ENCODE measurements at regions not wholly inside any gene's neighbourhood (a gene's known extent, or its start where the extent isn't known, plus 50 kb on each side); places are given as distances from the start of the nearest gene placed in this dataset.

- TF ChIP-seq, protein P1, sequence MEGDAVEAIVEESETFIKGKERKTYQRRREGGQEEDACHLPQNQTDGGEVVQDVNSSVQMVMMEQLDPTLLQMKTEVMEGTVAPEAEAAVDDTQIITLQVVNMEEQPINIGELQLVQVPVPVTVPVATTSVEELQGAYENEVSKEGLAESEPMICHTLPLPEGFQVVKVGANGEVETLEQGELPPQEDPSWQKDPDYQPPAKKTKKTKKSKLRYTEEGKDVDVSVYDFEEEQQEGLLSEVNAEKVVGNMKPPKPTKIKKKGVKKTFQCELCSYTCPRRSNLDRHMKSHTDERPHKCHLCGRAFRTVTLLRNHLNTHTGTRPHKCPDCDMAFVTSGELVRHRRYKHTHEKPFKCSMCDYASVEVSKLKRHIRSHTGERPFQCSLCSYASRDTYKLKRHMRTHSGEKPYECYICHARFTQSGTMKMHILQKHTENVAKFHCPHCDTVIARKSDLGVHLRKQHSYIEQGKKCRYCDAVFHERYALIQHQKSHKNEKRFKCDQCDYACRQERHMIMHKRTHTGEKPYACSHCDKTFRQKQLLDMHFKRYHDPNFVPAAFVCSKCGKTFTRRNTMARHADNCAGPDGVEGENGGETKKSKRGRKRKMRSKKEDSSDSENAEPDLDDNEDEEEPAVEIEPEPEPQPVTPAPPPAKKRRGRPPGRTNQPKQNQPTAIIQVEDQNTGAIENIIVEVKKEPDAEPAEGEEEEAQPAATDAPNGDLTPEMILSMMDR (IDR thresholded peaks at IDR 0.05; ENCODE audit: control extremely low read depth in 1 of 3, insufficient read depth in 1 of 3, low read depth in 1 of 3, low read length in 3 of 3), result no peak
- TF ChIP-seq CEBPB (IDR thresholded peaks at IDR 0.05; ENCODE audit: low read depth, low read length) (no peak), EZH2 (IDR thresholded peaks at IDR 0.05; ENCODE audit: low read depth, low read length, severe bottlenecking) (no peak), POLR2A (IDR thresholded peaks at IDR 0.05; ENCODE audit: control extremely low read depth in 1 of 2, low read depth in 2 of 2, low read length in 2 of 2) (no peak), CHD2 (IDR thresholded peaks at IDR 0.05; ENCODE audit: low read length) (no peak), BRCA1 (IDR thresholded peaks at IDR 0.05; ENCODE audit: low read depth, low read length) (no peak)
Measured at GRCh38 chr2:103138123-103138901, 376.5 kb downstream of the TMEM182 start.
